Testis (tissue), 2 donors: ENCODE measurements at regions not wholly inside any gene's neighbourhood (a gene's known extent, or its start where the extent isn't known, plus 50 kb on each side); places are given as distances from the start of the nearest gene placed in this dataset.
"Not testable (repeated sequence)": the region's sequence is repeated elsewhere in the genome, so short reads cannot be mapped to it uniquely, and the experiment has no call there.

Source experiments
- POLR2A ChIP-seq: fragments of 450-650 bp; IDR thresholded peaks from one replicate; pipeline ENCODE4 v1.6.1; 2017; ENCODE audit warnings: antibody characterized with exemption, mild to moderate bottlenecking, moderate library complexity
- TF ChIP-seq, protein P1 (sequence below), 3 experiments: fragments of 450-650 bp in 2 of 3; fragments of 200-600 bp in 1 of 3; sonication (generic) in 1 of 3; IDR thresholded peaks; one replicate each; pipeline ENCODE4 v1.5.1; 2016 to 2019; ENCODE audit warnings: antibody characterized with exemption in 3 of 3, mild to moderate bottlenecking in 2 of 3, moderate library complexity in 1 of 3

DNA sequence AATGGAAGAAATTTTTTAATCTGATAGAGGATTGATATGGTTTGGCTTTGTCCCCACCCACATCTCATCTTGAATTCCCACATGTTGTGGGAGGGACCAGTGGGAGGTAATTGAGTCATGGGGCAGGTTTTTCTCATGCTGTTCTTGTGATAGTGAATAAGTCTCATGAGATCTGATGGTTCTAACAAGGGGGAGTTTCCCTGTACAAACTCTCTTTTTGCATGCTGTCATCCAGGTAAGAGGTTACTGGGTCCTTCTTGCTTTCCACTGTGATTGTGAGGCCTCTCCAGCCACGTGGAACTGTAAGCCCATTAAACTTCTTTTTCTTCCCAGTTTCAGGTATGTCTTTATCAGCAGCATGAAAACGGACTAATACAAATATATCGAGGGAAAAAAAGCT is 132.5 kb downstream of the DSEL start:
- TF ChIP-seq, protein P1, sequence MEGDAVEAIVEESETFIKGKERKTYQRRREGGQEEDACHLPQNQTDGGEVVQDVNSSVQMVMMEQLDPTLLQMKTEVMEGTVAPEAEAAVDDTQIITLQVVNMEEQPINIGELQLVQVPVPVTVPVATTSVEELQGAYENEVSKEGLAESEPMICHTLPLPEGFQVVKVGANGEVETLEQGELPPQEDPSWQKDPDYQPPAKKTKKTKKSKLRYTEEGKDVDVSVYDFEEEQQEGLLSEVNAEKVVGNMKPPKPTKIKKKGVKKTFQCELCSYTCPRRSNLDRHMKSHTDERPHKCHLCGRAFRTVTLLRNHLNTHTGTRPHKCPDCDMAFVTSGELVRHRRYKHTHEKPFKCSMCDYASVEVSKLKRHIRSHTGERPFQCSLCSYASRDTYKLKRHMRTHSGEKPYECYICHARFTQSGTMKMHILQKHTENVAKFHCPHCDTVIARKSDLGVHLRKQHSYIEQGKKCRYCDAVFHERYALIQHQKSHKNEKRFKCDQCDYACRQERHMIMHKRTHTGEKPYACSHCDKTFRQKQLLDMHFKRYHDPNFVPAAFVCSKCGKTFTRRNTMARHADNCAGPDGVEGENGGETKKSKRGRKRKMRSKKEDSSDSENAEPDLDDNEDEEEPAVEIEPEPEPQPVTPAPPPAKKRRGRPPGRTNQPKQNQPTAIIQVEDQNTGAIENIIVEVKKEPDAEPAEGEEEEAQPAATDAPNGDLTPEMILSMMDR (IDR thresholded peaks at IDR 0.05): not testable (repeated sequence)
- not testable (repeated sequence) for TF ChIP-seq POLR2A
